BJ (cell line): ENCODE measurements at regions not wholly inside any gene's neighbourhood (a gene's known extent, or its start where the extent isn't known, plus 50 kb on each side); places are given as distances from the start of the nearest gene placed in this dataset.

Experiments
- CTCF ChIA-PET: fragments of 350-600 bp; formaldehyde crosslinking; extraction: SDS; loops from one replicate; lab custom pipeline; 2021; ENCODE audit warnings: antibody characterized with exemption, inconsistent platforms; lab: Yijun Ruan, JAX
- POLR2A ChIA-PET: fragments of 300-600 bp; sonication (Branson Sonifier 250); formaldehyde crosslinking; extraction: SDS; loops from one replicate; lab custom pipeline; 2021; ENCODE audit warnings: antibody characterized with exemption; lab: Charles Lee
- DNase-seq: peaks from one replicate; pipeline ENCODE4 v3.0.0-alpha.2; 2011; ENCODE audit warnings: low read depth
- H3K27me3 ChIP-seq: 2 replicates; pipeline ENCODE4 v1.6.0; 2011; ENCODE audit warnings: low read length; ENCODE audit not compliant: control insufficient read depth, insufficient read depth
- H3K36me3 ChIP-seq: 2 replicates; pipeline ENCODE4 v1.5.1; 2011; ENCODE audit warnings: low read length; ENCODE audit not compliant: control insufficient read depth, insufficient read depth
- H3K4me3 ChIP-seq: 2 replicates; pipeline ENCODE4 v1.5.1; 2011; ENCODE audit warnings: low read depth, mild to moderate bottlenecking, control low read depth, low read length
- CTCF ChIP-seq: IDR thresholded peaks from 2 replicates; pipeline ENCODE4 v1.5.1; 2011; ENCODE audit warnings: low read depth, mild to moderate bottlenecking, control low read depth, inconsistent platforms, low read length, moderate library complexity; ENCODE audit not compliant: insufficient read depth

GRCh38 chr4:120446051-120446567 is 379.5 kb upstream of the MAD2L1 start:
- TF ChIP-seq CTCF: no peak
- Histone ChIP-seq H3K27me3 (no peaks in the 10 kb centered on the region), H3K36me3 (no peaks in the 10 kb centered on the region), H3K4me3 (no peak overlapping the region)
- ChIA-PET POLR2A (no interaction called here), CTCF (no interaction called here)
- DNase-seq: no peak

DNA sequence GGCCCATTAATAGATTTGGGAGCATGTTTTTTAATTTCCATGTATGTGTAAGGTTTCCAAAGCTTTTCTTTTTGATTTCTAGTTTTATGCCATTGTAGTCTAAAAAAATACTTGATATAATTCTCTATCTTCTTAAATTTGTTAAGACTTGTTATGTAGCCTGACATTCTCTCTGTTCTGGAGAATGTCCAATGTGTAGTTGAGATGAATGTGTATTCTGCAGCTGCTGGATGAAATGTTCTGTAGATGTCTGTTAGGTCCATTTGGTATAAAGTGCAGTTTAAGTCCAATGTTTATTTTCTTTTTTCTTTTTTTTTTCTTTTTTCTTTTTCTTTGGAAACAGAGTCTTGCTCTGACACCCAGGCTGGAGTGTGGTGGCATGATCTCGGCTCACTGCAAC is 378.5 kb upstream of the MAD2L1 start:
- H3K4me3 ChIP-seq: no peak overlapping the region
- POLR2A ChIA-PET: interaction anchor here (0.8 kb wide), 1 partner anchor 219 kb away, joined by 3 read pairs; no protein-coding TSS in a partner anchor
- CTCF ChIA-PET: no interaction called here
- no peaks in the 10 kb centered on the region for H3K27me3 ChIP-seq
- DNase-seq: no peak
- H3K36me3 ChIP-seq: no peaks in the 10 kb centered on the region
- no peak for TF ChIP-seq CTCF

DNA sequence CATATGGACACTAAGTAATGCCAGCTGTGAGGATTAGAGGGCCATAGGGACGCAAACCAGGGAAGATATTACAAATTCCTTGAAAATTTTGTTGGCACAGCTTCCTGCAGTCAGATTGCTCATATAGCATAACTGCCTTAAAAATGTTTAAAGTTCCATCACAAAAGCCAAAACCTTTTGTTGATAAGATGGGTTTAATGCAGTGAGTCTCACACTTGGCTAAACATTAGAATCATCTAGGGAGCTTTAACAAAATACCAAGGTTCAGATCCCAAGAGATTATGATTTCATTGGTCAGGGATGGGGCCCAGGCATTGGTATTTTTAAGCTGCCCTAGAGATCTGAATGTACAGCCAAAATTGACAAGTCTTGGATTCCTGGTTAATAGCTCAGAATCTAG is 376.5 kb upstream of the MAD2L1 start:
- Histone ChIP-seq H3K36me3 (no peaks in the 10 kb centered on the region), H3K4me3 (no peak overlapping the region), H3K27me3 (no peaks in the 10 kb centered on the region)
- TF ChIP-seq CTCF: no peak
- POLR2A ChIA-PET: no interaction called here
- CTCF ChIA-PET: no interaction called here
- no peak for DNase-seq

DNA sequence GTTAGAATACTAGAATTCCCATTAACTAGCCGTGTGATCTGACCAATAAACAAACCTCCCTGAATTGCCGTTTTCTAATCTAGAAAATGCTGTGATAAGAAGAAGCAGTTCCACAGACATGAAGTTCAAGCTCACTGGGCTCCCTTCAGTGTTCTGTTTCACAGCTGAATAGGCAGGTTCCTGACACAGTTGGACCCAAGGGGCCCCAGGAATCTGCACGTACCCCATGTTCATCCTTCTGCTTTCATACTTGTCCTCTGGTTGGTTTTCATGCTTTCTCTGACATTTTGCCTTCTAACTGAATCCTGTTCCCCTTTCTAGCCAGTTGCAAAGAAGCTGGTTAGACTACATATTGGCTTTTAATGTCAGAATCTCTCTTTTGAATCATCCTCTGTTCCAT is 374.1 kb upstream of the MAD2L1 start:
- no peak for TF ChIP-seq CTCF
- Histone ChIP-seq H3K4me3 (no peak overlapping the region), H3K27me3 (no peaks in the 10 kb centered on the region), H3K36me3 (no peaks in the 10 kb centered on the region)
- CTCF ChIA-PET: no interaction called here
- DNase-seq: no peak
- POLR2A ChIA-PET: no interaction called here

GRCh38 chr4:120435179-120435578 is 368.5 kb upstream of the MAD2L1 start:
- ChIA-PET POLR2A (no interaction called here), CTCF (no interaction called here)
- DNase-seq: no peak
- TF ChIP-seq CTCF: no peak
- no peaks in the 10 kb centered on the region for H3K36me3 ChIP-seq
- H3K4me3 ChIP-seq: no peak overlapping the region
- H3K27me3 ChIP-seq: no peaks in the 10 kb centered on the region
